HG02642 (cell line): ENCODE measurements at regions not wholly inside any gene's neighbourhood (a gene's known extent, or its start where the extent isn't known, plus 50 kb on each side); places are given as distances from the start of the nearest gene placed in this dataset.
"Not testable (repeated sequence)": the region's sequence is repeated elsewhere in the genome, so short reads cannot be mapped to it uniquely, and the experiment has no call there.

Experiments
- ATAC-seq: cut with Tn5 transposase; IDR thresholded peaks from one replicate; pipeline ENCODE4 v1.9.1; 2021; ENCODE audit warnings: mild to moderate bottlenecking; ENCODE audit not compliant: unreplicated experiment, poor library complexity

- no peak for ATAC-seq
Measured at GRCh38 chr7:145817687-145818086, 298.9 kb upstream of the CNTNAP2 start.

GRCh38 chr7:145812218-145812617, 304.4 kb upstream of the CNTNAP2 start:
- ATAC-seq = no peak

GRCh38 chr7:145805496-145805895, 311.1 kb upstream of the CNTNAP2 start:
- ATAC-seq = not testable (repeated sequence)

GRCh38 chr7:145797507-145797906, 319.1 kb upstream of the CNTNAP2 start:
- no peak for ATAC-seq

- no peak for ATAC-seq
Measured at GRCh38 chr7:145795132-145795531, 321.5 kb upstream of the CNTNAP2 start.

- ATAC-seq = no peak
Measured at GRCh38 chr7:145784809-145785780, 331.5 kb upstream of the CNTNAP2 start.

GRCh38 chr7:145781388-145781787, 335.2 kb upstream of the CNTNAP2 start:
- ATAC-seq = not testable (repeated sequence)

- no peak for ATAC-seq
Measured at GRCh38 chr7:145779140-145779539, 337.5 kb upstream of the CNTNAP2 start.

- ATAC-seq = no peak
Measured at GRCh38 chr7:145774777-145775176, 341.8 kb upstream of the CNTNAP2 start.

- no peak for ATAC-seq
Measured at GRCh38 chr7:145753004-145753403, 363.6 kb upstream of the CNTNAP2 start.

GRCh38 chr7:145737617-145738016, 379.0 kb upstream of the CNTNAP2 start:
- ATAC-seq = peak; percentile 53

- ATAC-seq = no peak
Measured at GRCh38 chr7:145735061-145735460, 381.5 kb upstream of the CNTNAP2 start.

- ATAC-seq = no peak
Measured at GRCh38 chr7:145732521-145732920, 384.1 kb upstream of the CNTNAP2 start.

- ATAC-seq = no peak
Measured at GRCh38 chr7:145729691-145730090, 386.9 kb upstream of the CNTNAP2 start.

- no peak for ATAC-seq
Measured at GRCh38 chr7:145718129-145718528, 398.5 kb upstream of the CNTNAP2 start.

GRCh38 chr7:145700488-145700887, 416.1 kb upstream of the CNTNAP2 start:
- ATAC-seq = no peak

GRCh38 chr7:145698526-145699262, 417.9 kb upstream of the CNTNAP2 start:
- no peak for ATAC-seq

- ATAC-seq = not testable (repeated sequence)
Measured at GRCh38 chr7:145697412-145698107, 419.0 kb upstream of the CNTNAP2 start.

- no peak for ATAC-seq
Measured at GRCh38 chr7:145696071-145696470, 420.5 kb upstream of the CNTNAP2 start.

- ATAC-seq = no peak
Measured at GRCh38 chr7:145692237-145692950, 424.2 kb upstream of the CNTNAP2 start.
